ENCODE measurements at regions not wholly inside any gene's neighbourhood (a gene's known extent, or its start where the extent isn't known, plus 50 kb on each side); places are given as distances from the start of the nearest gene placed in this dataset.
"Not testable (repeated sequence)": the region's sequence is repeated elsewhere in the genome, so short reads cannot be mapped to it uniquely, and the experiment has no call there.

DNA sequence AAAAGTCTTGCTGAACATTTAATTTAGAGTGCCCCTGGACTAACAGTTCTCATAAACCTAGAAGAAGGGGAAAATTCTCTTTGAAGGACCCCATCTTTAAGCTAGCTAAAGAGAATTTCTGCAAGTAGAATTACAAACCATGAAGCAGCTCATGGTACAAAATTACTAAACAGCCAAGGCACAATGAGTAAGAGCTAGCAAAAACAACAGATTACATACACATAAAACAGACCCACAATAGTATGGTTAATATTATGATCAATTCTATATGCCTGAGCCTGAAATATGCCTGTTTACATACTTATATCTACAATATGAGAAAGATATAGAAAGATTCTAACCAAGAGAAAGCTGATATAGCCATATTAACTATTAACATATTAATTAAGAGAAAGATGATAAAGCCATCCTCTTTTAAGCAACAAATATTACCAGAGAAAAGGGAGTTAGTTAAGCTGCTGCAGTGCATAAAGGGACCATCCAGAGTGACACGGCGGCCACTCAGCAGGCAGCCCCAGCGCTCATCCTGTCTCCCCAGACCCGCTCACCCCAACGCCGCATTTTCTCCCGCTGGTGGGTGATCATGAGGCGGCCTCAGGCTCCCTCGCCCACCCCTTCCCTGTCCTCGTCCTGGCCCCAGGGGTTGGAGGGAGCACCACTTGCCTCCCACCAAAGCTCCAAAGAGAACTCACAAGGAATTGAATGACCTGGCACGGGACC is 98.4 kb upstream of the CARMIL1 start:
- DNase-seq (ENCODE audit: low read depth in 2 of 2), result no peak

DNA sequence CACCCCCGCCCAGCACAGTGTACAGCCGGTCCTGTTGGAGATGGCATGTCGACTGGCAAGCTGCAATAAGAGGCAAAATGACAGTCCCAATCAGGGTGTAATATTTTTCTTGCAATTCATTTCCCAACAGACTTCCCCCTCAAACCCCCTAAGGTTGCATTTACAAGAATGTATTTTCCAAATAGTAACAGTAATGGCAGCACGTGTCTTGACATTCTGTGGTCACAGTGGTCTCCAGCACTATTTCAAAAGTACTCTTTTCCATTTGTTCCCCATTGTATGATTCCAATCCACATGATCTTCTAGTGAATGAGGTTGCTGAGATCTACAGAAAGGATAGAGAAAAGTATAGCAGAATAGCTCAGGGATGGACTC is 97.8 kb upstream of the CARMIL1 start:
- DNase-seq (ENCODE audit: low read depth in 2 of 2), result no peak

DNA sequence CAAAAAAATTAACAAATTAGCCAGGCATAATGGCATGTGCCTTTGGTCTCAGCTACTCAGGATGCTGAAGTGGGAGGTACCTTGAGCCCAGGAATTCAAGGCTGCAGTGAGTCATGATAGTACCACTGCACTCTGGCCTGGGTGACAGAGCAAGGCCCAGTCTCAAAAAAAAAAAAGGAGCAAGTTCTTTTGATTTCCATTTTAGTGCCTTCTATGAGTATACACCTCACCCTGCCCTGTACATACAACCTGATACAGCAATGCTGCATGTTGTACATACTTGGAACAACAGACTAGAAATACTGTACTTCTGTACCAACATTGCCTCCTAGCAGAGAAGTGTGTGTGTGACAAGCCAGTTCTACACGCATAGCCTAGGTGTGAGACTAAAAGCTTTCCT is 97.3 kb upstream of the CARMIL1 start:
- DNase-seq (ENCODE audit: low read depth in 2 of 2), result no peak

DNA sequence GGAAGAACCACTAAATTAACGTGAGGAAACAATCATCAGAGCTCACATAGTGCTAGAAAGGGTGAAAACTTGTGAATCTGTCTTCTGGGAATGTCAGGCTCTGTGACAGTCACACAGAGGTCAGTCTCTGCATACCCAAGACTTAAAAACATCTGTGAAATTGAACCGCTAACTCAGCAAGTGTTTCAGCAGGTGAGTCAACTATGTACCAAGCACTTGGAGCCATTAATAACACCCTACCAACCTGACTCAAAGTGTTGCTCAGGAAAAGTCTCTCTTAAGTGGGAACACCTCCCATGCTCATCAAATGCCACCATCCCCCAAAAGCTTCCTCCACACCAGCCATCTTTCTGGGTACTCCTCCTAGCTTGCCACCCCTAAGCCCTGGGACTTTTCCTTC is 92.3 kb upstream of the CARMIL1 start:
- no peak for DNase-seq (ENCODE audit: low read depth in 2 of 2)

DNA sequence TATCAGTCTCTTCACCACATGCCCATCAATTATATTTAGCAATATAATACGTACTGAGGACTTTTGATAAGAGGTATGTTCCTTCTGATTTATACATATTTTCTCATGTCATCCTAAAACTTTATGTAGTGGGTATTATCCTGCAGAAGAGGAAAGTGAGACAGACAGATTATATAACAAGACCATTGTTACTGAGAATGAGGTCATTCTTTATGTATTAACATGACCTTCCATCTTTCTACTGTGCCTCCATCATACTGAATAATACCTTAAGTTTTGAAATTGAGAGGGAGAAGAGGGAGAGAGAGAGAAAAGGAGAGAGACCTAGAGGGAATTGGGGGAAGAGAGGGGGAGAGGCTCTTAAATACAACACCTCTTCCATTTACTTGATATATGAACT is 90.9 kb upstream of the CARMIL1 start:
- DNase-seq (ENCODE audit: low read depth in 2 of 2), result no peak

DNA sequence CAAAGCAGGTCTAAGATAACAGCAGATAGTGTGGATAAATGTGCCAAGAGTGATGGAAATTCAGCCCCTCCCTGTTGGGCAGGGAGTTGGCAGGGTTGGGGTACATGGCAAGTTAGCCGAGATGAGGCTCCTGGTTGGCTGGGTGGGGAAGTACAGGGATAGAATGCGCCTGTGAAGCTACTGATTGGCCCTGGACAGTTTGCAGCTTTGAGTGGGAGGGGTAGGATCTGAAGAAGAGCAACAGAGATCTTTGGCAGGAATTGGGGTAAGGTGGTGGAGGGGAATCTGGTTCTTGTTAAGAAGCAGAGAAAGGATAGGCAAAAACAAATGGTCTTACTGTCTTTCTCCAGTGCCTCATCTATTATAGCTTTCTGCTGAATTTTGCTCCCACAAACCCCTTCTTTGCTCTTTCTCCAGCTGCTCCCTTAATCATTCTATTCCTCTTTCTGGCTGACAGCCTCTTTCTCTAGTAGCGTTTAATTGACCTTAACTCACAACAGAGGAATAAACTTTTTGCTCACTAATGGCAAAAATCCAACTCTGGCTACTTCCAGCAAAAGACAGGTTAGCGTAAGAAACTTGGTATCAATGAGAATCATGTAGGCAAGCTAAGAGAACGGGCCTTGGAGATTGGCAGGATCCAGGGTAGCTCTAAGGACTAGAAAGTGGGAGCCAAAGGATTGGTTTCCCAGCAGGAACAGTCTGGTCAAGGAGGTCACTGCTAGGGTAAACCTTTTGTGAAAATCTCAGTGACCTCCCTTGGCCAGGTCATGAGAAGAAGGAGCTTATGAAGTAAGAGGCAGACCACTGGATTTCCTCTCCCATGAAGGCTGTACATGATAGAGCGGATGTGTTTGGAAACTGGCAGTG is 86.3 kb upstream of the CARMIL1 start:
- DNase-seq (ENCODE audit: low read depth in 2 of 2), result no peak

DNA sequence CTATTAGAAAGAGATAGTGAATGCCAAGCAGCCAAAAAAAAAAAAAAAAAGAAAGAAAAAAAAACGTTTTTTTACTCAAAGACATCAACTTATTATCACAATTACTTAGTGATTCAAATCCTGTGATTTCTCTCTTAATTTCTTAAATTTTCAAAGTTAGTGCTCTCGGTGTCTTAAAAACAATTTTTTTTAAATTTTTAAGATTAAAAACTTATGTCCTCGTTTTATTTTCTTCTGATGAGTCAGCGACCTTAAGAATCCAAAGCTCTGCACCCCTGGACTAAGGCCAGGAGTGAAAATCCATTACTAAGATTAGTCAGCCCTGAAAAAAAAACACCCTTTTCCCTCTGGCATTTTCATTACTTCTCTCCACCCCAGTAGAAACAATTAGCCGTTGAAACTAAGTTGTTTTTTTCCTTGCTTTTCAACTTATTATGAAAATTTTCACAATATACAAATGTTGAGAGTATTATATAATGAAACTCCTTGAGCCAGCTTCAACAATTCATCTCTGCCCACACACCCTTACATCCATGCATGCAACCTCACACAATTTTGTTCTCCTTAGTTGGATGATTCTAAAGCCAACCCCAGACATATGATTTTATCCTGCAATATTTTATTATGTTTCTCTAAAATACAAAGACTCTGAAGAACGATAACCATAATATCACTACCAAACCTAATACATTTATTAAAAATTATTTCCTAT is 85.6 kb upstream of the CARMIL1 start:
- DNase-seq (ENCODE audit: low read depth in 2 of 2), result no peak

DNA sequence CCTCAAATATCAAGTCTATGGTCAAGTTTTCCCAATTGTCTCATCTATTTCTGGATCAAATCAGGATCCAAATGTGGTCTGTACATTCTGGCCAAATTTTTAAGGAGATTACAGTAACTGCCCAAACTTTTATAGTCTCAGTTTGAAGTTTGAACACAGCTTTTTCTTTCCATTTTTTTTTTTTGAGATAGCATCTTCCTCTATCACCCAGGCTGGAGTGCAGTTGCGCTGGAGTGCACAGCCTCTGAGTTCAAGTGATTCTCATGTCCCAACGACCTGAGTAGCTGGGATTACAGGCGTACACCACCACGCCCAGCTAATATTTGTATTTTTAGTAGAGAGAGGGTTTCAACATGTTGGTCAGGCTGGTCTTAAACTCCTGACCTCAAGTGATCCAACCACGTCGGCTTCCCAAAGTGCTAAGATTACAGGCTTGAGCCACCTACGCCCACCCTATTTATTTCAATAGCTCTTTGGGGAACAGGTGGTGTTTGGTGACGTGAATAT is 84.9 kb upstream of the CARMIL1 start:
- no peak for DNase-seq (ENCODE audit: low read depth in 2 of 2)

DNA sequence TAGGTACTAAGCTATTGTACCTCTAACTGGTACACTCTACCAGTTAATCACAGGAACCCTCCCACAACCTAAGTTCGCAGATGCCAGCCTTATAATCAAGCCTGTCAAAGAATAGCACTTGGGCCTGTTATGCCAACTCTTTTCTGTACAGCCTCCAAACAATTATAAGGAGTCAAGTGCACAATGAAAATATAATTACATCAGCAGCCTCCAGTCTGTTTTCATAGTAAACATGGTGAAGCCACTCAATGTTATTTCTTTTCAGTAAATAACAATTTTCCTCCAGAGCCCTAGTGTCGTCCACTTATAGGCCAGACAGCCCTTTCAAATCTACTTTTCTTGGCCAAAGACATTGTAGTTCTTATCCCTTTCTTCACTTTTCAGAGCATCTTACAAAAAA is 82.7 kb upstream of the CARMIL1 start:
- no peak for DNase-seq (ENCODE audit: low read depth in 2 of 2)

DNA sequence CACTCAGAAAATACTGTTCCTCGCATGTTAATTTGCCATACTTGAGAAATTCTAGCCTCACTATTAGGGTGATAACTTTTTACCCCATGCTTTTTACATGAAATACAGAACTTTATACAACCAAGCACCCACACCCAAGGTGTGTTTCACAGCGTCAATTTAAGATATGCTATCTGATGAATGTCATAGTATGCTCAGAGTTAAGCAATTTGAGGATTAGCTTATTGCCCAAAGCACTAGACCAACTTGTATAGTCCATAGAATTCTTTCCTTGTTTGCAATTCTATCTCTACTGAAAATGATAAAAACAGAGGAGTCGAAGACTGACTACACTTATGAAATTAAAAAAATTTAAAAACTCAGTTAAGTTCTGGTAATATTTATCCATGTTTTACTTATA is 82.1 kb upstream of the CARMIL1 start:
- DNase-seq (ENCODE audit: low read depth in 2 of 2), result no peak

DNA sequence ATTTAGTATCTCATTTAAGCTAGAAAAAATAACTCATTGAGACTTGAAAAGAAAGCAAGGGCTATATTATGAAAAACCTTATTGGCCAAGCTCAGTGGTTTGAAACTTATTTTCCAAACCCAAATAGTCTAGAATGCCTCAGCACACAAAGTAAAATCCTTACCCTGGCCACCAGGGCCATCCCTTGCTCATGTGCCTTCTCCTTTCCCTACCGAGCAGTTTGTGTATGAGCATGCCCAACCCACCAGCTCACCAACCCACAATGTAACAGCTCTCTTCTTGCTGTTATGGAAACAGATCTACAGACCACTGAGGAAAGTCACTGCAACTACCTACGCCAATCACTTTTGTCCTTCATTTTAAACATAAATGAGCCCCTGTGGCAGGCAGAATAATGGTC is 79.6 kb upstream of the CARMIL1 start:
- no peak for DNase-seq (ENCODE audit: low read depth in 2 of 2)

DNA sequence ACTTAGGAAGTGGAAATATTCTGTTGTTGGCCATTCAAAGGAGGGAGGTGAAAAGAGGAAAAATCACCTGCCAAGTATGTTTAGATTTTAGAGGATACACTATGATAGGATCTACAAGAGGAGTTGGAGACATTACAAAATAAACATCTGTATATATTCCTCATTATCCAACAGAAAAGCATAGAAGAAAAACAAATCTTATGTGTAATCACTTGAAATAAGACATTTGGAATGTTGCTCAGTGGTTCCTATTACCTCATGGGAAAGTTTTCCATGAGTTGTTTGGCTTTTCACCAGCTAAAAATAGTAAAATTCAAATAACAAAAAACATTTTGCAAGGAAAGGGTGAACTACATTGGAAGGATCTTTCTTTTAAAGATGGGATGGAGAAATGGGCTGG is 76.7 kb upstream of the CARMIL1 start:
- DNase-seq (ENCODE audit: low read depth in 2 of 2), result no peak

DNA sequence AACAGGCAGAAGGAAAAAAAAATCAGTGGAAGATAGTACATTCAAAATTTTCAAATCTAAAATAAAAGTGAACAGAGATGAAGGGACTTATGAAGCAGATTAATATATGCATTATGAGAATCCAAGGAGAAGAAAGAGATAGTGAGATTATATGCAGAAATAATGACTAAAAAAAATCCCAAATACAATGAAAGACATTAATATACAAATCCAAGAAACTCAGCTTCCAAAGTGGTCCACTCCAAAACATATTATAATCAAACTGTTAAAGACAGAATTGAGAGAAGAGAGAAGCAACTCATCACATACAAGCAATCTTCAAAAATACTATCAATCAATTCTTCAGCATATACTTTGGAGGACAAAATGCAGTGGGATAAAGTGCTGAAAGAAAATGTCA is 73.5 kb upstream of the CARMIL1 start:
- DNase-seq (ENCODE audit: low read depth in 2 of 2), result no peak

DNA sequence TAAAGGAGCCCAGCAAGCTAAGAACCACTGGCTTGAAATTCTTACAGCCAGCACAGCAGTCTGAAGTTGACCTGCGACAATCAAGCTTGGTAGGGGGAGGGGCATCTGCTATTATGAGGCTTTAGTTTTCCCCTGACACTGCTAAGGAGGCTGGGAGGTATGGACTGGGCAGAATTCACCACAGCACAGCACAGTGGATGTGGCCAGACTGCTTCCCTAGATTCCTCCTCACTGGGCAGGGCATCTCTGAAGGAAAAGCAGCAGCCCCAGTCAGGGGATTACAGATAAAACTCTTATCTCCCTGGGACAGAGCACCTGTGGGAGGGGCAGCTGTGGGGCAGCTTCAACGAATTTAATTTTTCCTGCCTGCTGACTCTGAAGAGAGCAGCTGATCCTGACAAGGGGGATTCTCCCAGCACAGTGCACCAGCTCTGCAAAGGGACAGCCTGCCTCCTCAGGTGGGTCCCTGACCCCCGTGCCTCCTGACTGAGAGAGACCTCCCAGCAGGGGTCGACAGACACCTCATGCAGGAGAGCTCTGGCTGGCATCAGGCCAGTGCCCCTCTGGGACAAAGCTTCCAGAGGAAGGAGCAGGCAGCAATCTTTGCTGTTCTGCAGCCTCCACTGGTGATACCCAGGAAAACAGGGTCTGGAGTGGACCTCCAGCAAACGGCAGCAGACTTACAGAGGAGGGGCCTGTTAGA is 71.6 kb upstream of the CARMIL1 start:
- DNase-seq (ENCODE audit: low read depth in 2 of 2), result not testable (repeated sequence)

DNA sequence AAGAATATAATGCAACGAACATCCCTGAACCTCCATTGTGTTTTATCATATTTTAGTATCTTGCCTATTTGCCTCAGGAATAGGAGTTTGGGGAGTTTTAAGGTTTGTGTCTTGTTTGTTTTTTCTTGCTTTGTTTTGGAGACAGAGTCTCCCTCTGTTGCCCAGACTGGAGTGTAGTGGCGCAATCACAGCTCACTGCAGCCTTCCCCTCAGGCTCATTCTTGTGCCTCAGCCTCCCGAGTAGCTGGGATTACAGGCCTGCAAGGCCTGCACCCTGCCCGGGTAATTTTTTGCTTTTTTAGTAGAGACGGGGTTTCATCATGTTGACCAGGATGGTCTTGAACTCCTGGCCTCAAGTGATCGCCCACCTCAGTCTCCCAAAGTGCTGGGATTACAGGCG is 63.3 kb upstream of the CARMIL1 start:
- DNase-seq (ENCODE audit: low read depth in 2 of 2), result no peak

DNA sequence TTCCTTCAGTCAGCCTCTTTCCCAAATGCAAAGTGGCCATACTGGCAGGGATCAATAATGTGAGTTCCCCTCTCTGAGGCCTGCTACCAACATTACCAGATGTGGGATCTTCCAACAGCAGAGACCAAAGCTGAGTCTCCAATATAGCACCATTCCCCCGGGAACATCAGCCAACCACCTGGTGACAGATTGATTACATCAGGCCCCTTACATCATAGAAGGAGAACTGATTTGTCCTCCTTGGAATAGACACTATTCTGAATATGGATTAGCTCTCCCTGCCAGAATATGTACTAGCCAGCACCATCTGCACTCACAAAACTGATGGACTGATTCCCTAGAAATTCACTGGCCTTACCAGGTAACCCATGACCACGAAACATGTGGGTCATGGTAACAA is 61.9 kb upstream of the CARMIL1 start:
- no peak for DNase-seq (ENCODE audit: low read depth in 2 of 2)

DNA sequence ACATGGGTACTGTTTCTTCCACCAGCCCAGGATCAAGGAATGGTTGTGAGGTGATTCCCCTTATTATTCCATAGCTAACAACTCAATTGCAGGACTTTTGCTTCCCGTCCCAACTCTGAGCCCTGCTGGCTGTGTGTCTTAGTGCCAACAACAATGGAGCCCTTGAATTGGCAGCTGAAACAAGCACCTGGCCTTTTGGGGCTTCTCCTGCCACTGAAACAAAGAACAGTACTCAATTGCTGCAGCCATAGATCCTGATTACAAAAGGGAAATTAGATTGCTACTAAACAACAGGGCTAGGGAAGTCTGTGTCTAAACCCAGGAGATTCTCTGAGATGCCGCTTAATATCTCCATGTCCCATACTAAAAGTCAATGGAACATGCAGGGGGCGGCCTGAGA is 61.3 kb upstream of the CARMIL1 start:
- no peak for DNase-seq (ENCODE audit: low read depth in 2 of 2)

DNA sequence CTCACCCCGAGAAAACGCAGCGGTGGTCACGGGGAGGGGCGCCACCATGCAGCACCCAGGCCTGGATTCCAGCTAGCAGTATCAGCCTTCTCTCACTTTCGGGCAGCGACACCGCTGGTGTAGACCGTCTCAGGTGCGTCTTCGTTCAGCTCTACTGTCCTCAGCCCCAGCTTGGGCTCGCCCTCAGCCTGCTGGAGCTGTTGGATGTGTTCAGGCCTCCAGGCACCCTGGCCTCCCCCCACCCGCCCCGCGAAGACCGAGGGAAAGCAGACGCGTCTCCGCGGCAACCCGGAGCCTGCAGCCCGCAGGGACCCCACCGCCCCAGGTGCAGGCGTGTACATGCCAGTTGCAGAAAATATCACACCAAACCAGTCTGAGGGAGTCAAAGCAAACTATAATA is 60.8 kb upstream of the CARMIL1 start:
- no peak for DNase-seq (ENCODE audit: low read depth in 2 of 2)

DNA sequence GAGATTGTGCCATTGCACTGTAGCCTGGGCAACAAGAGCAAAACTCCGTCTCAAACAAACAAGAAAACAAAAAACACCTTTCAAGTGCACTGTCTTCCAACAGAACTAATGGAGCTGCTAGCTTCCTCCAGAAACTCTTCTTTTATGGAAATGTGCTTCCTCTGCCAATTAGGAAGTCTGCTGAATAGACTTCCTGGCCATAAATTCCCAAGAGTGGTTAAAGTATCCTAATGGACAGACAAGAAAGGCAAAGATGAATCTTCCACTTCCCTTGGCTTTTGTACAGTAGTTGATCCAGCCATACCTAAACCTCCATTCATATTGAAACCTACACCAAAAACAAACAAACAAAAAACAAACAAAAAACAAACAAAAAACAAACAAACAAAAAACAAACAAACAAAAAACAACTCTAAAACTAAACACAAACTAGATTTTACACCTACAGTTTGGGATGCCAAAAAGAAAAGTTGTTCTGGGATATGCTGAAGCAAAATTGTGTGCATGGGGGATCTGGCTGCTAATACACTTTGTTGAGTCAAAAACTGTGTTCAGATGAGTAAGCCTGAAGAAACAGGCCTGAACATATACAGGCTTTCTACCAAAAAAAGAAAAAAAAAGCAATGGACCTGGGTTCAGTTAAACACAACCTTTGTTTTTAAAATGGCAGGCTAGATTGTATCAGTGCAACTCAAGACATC is 59.8 kb upstream of the CARMIL1 start:
- DNase-seq (ENCODE audit: low read depth in 2 of 2), result no peak

DNA sequence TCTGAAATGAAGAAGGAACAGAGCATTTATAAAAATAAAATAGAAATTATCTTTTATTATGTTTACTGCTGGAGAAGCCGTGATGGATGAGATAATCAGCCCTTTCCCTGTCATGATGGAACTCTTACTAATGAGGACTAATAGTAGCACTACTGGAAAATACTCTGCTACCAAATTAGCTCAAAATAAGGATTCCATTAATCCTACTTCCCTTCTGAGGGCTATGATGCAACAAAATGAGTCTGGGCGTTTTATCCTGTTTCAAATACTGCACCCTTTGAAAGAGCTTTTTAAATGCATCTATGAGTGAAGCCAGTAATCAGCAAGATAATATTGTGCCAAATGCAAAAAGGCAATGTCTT is 59.3 kb upstream of the CARMIL1 start:
- DNase-seq (ENCODE audit: low read depth in 2 of 2), result no peak

DNA sequence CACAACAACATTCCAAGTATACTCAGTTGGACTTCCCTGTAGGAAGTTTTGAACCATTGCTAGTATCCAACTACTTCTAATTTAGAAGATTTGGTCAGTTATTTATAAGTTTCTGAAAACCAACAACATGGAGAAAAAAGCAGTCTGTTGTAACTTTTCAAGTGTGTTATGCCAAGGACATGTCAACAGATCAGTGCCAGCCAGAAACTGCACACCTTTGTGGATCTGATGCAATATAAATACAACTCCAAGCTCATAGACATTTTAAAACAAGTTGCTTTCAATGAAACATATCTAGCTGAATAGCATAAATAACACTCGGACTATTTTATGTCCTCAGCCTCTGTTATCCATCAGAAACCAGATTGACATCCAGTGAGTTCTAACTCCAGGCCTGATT is 58.3 kb upstream of the CARMIL1 start:
- no peak for DNase-seq (ENCODE audit: low read depth in 2 of 2)

All from stimulated activated CD8-positive, alpha-beta memory T cell treated with anti-CD3 and anti-CD28 coated beads, Interleukin-2, amount 100 ng/mL, for 48 hours (primary cell).